GM12874 (cell line): ENCODE measurements at regions not wholly inside any gene's neighbourhood (a gene's known extent, or its start where the extent isn't known, plus 50 kb on each side); places are given as distances from the start of the nearest gene placed in this dataset.

Experiments used
- CTCF ChIP-seq: IDR thresholded peaks from 2 replicates; pipeline ENCODE4 v1.5.1; 2011; ENCODE audit warnings: low read depth, mild to moderate bottlenecking, control low read depth, low read length, moderate library complexity; ENCODE audit not compliant: insufficient read depth

- no peak for TF ChIP-seq CTCF
Observed at GRCh38 chr9:21677387-21677786, 125.0 kb upstream of the MTAP start.

GRCh38 chr9:21677834-21678233 lies 124.6 kb upstream of the MTAP start:
- no peak for TF ChIP-seq CTCF

GRCh38 chr9:21679432-21679831 lies 123.0 kb upstream of the MTAP start:
- TF ChIP-seq CTCF = no peak

- no peak for TF ChIP-seq CTCF
Observed at GRCh38 chr9:21680590-21680989, 121.8 kb upstream of the MTAP start.

GRCh38 chr9:21681641-21682040 lies 120.8 kb upstream of the MTAP start:
- TF ChIP-seq CTCF = no peak

- TF ChIP-seq CTCF = no peak
Observed at GRCh38 chr9:21682381-21682780, 120.1 kb upstream of the MTAP start.

- TF ChIP-seq CTCF = no peak
Observed at GRCh38 chr9:21682981-21683380, 119.5 kb upstream of the MTAP start.
